ENCODE measurements at regions not wholly inside any gene's neighbourhood (a gene's known extent, or its start where the extent isn't known, plus 50 kb on each side); places are given as distances from the start of the nearest gene placed in this dataset.
"Not testable (repeated sequence)": the region's sequence is repeated elsewhere in the genome, so short reads cannot be mapped to it uniquely, and the experiment has no call there.

- DNase-seq, result no peak
These were observed 147.1 kb upstream of the PRSS1 start for GRCh38 chr7:142602183-142602582.

GRCh38 chr7:142598297-142598696 is 151.0 kb upstream of the PRSS1 start:
- DNase-seq, result no peak

- no peak for DNase-seq
These were observed 151.7 kb upstream of the PRSS1 start for GRCh38 chr7:142597547-142597946.

GRCh38 chr7:142595816-142596516 is 153.3 kb upstream of the PRSS1 start:
- DNase-seq, result no peak

DNA sequence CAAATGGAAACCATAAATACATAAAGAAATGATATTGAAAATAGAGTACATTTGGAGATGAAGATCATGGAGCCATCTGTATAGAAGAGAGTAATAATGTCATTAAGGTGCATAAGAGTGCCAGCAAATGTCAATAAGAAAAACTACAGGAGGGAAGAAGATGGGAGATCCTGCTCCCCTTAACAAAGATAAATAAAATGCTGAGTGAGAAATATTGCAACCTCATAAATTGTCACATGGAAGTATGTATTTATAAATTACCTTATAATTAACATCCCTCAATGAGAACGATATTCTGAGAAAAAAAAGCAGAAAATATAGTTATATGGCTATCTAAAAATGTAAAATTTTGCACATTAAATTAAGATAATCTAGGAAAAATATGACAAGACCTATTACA is 155.2 kb upstream of the PRSS1 start:
- no peak for DNase-seq

DNA sequence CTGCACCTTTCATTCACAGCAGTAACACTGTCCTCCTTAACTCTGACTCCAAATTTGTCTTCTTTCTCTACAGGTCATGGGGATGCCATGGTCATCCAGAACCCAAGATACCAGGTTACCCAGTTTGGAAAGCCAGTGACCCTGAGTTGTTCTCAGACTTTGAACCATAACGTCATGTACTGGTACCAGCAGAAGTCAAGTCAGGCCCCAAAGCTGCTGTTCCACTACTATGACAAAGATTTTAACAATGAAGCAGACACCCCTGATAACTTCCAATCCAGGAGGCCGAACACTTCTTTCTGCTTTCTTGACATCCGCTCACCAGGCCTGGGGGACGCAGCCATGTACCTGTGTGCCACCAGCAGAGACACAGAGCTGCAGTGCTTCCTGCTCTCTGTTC is 156.2 kb upstream of the PRSS1 start:
- DNase-seq, result no peak

- DNase-seq, result no peak
These were observed 156.6 kb upstream of the PRSS1 start for GRCh38 chr7:142592664-142593063.

- no peak for DNase-seq
These were observed 157.0 kb upstream of the PRSS1 start for GRCh38 chr7:142592231-142592630.

GRCh38 chr7:142590830-142591457 is 158.3 kb upstream of the PRSS1 start:
- DNase-seq, result no peak

- no peak for DNase-seq
These were observed 159.2 kb upstream of the PRSS1 start for GRCh38 chr7:142590077-142590476.

GRCh38 chr7:142587578-142588191 is 161.6 kb upstream of the PRSS1 start:
- no peak for DNase-seq

- no peak for DNase-seq
These were observed 162.7 kb upstream of the PRSS1 start for GRCh38 chr7:142586611-142587010.

DNA sequence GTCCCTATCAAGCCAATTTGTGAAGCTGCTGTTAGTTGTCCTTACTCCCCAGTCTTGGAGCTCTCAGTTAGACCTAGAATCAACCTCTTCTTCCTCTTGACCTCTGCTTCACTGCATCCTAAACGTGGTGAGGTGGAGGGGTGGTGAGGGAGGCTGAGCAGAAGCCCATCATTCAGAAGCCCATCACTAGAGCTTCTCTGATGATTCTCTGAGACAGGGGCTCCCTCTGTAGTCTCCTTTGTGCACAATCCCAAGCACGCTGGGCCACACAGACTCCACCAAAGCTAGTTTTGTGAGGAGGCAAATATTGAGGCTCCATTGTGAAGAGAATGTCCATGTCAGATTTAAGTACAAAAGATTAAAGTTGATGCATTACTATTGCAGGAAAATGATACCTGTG is 163.8 kb upstream of the PRSS1 start:
- no peak for DNase-seq

DNA sequence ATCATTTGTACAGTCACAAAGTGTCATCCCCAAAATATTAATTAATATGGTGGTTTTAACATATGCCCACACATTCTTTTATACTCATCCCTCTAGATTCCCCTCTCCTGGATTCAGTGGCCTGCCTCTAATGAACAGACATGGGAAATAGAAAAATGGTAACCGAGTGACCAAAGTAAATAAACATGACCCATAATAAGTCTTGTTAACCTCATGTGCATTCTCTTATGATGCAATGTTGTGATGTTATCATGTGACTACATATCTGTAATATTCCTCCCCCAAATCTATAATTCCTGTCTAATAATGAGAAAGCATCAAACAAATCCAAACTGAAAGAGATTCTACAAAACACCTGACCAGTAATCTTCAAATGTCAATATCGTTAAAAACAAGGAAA is 164.5 kb upstream of the PRSS1 start:
- no peak for DNase-seq

- DNase-seq, result peak; percentile 34
These were observed 165.8 kb upstream of the PRSS1 start for GRCh38 chr7:142583446-142583845.

- no peak for DNase-seq
These were observed 166.9 kb upstream of the PRSS1 start for GRCh38 chr7:142582351-142582750.

- peak; percentile 28 for DNase-seq
These were observed 167.9 kb upstream of the PRSS1 start for GRCh38 chr7:142581341-142581740.

DNA sequence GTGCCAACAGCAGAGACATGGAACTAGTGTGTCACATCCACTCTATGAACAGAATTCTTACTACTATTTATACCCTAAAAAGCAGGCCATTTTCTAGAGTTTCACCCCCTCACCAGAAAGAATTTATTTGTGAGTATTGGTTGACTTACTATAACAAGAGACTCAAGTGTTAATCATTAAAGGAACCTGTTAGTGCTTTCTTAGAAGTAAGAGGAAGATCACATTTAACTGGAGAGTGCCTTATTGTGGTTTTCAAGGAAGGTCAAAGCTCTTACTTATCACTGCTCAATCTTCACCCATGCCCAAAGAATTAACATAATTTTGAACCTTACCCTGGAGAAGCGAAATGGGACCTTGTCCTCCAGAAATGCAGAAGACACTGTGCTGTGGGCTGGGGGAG is 169.3 kb upstream of the PRSS1 start:
- DNase-seq, result no peak

GRCh38 chr7:142575351-142575750 is 173.9 kb upstream of the PRSS1 start:
- not testable (repeated sequence) for DNase-seq

- DNase-seq, result no peak
These were observed 177.7 kb upstream of the PRSS1 start for GRCh38 chr7:142571581-142571980.

GRCh38 chr7:142569851-142570250 is 179.4 kb upstream of the PRSS1 start:
- no peak for DNase-seq

DNA sequence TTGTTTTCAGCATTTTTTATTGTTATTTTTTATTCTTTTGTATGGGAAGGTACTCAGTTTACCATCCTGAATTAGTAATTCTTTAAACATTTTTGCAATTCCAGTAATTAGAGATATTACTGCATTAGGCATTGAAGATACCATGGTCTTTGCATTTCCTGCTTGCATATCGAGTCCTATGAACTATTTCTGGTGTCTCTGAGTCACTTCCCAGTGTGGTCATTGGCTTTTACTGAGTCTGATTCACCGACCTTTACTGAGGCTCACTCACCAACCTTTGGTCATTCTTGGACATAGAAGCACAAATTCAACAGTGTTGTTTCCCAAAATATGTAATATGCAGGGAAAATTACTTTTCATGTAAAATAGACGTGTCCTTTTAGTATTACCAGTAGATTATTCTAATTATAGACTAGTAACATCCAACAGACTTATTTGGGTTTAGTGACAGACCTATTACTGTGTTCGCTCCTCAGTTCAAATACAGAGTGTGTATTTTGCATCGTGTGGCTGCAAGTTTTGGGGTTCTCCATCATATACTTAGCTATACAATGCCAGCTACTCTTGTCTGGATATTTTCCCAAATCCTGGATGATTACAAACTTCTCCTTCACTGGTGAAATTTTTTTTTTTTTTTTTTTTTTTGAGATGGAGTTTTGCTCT is 180.7 kb upstream of the PRSS1 start:
- DNase-seq, result no peak

DNA sequence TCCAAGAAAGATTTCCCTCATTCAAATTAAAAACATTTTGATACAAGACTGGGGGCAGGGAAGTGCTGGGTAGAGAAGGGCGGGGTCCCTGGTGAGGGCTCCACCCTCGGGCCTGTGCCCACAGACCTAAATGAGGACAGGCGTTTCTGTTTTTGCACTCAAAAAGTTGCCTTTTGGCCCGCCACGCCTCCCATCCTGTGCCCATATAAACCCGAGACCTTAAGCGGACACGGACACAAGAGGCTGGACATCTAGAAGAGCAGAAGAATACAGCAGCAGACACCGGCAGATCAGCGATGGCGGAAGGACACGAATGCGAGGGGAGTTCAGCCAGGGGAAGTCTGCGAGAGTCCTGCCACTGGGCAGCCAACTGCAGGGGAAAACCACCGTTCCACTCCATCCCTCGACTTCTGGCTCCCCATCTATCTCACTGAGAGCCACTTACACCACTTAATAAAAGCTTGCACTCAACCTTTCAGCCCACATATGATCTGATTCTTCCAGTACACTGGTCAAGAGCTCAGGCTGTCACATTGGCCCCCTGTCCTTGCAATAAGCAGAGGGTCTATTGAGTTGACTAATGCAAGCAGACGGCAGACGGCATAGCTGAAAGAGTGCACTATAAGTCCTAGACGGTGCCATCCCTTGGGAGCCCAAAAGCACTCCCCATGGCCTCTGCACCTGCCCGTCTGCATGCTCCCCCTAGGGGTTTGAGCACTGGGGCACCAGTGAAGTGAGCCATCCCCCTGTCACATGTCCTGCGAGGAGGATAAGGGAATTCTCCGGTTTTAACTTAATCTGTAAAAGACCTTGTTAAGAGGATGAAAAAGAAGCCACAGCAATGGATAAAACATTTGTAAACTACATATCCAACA is 181.8 kb upstream of the PRSS1 start:
- DNase-seq, result no peak

All from stimulated activated CD8-positive, alpha-beta memory T cell treated with anti-CD3 and anti-CD28 coated beads, Interleukin-4, amount 100 ng/mL, for 48 hours (primary cell).